ENCODE measurements at regions not wholly inside any gene's neighbourhood (a gene's known extent, or its start where the extent isn't known, plus 50 kb on each side); places are given as distances from the start of the nearest gene placed in this dataset.

DNA sequence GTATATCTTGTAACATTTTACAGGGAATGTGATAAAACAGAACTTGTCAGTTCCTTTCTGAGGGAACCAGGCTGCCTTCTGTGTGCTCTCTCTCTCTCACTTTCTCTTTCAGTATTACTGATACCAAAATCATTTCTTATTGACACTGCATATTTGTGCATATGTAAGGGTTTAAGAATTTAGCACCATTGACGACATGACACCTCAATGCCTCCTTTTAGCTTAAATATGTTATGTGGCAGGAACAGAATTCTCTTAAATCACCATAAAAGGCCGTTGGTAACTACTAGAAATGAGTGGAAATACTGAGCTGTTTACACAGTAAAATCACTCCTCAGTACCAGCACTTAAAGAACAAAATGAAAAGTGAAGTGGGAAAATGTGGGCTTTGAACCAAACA, 457.7 kb upstream of the SYT1 start:
- peak; percentile 39 for DNase-seq

GRCh38 chr12:78407722-78408121, 456.9 kb upstream of the SYT1 start:
- no peak for DNase-seq

DNA sequence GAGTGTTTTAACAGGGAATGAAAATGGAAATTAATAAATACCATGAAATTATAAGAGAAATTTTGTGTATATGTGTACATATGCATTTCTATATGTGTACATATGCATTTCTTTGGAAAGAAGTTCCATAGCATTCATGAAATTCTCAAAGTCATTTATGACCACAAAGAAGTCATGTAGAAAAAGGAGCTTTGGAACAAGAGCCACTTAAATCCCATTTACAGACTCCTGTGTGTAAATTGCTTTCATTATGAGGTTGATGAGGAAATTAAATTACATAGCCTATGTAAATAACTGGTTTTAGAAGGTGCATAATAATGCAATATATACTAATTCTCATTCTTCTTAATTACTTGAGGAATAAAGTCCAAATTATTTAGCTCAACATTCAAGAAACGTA, 450.5 kb upstream of the SYT1 start:
- DNase-seq: no peak

DNA sequence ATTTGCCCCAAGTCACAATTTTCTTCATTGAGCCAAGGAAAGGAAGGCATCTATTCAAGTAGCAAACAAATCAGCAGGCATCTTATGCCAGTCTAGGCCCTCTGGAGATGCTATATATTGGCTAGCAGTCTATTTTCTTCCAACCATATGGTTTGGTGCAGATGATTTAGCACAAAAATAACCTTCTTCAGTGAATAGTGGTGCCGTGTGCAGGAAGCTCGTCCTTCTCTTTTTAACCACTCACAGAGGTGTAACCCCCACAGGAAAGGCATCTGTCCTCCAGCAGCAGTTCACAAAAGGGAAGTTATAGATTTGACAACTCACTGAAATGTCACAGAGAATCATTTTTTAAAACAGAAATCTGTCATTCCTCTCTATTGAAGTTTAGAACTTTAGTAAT, 445.7 kb upstream of the SYT1 start:
- DNase-seq: no peak

DNA sequence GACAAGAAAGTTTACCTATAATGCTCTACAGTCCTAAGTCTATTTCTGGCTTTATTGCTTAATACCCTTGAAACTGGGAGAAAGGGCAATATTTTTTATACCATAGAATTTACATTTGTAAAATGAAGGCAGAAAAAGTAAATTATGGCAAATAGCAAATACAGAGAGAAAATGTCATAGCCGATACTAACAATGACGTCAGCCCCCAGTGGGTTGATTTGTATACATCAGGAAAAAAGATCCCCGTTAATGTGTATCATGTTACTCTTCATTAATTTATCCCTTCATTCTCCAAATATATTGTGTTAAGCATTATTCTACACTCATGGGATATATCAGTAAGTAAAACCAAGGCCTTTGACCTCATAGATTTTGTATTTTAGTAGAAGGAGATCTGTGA, 445.1 kb upstream of the SYT1 start:
- DNase-seq: no peak

DNA sequence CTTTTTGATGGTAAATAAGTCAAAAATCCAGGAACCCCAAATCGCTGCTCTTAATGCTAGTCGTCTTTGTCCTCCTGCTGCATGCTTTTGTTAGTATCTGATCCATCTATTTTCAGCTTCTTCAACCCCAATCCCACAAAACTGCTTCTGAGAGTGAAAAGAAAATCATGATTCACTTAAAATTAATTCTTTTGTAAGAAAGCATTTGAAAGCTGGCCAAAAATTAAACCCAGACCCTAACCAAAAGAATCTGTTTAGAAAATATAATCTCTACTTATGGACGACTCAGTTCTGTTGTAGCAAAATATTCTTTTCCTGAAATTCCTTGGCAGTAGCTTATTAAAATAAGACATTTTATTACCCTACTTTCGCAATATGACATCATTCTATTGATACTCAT, 443.6 kb upstream of the SYT1 start:
- peak; percentile 83 for DNase-seq

- no peak for DNase-seq
These were observed 434.0 kb upstream of the SYT1 start for GRCh38 chr12:78430551-78430950.

- DNase-seq: peak; percentile 12
These were observed 432.6 kb upstream of the SYT1 start for GRCh38 chr12:78431931-78432330.

GRCh38 chr12:78439666-78440065, 424.9 kb upstream of the SYT1 start:
- DNase-seq: no peak

DNA sequence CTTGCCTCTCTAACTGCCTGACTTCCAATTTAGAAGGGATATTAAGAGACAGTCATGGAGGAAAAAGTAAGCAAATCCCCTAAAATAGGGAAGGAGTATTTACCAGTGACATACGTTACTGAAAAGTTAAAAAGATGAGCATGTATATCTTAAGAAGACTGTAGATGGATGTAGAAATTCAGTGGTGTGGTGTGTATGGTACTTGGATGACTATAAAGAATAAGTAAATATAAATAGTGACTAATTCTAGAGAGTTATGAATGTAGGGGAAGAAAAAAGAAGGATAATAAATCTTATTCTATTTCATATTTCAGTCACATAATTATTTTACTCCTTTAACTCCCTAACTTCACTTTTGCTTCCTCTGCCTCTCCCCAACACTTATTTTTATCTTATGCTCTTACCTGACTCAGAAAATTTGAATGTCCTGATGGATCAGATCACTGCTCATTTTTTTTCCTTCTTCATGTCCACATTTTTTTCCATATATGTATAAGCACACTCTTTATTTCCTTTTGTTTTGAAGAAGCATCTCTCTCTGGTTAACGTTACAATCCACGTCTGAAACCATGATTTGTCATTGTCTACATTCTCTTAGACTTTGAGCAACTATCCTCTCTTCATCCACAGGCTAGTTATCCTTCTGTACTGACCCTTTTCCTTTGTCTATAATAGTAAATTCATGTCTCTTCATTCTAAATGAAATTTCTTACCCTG, 422.7 kb upstream of the SYT1 start:
- DNase-seq: peak; percentile 62

DNA sequence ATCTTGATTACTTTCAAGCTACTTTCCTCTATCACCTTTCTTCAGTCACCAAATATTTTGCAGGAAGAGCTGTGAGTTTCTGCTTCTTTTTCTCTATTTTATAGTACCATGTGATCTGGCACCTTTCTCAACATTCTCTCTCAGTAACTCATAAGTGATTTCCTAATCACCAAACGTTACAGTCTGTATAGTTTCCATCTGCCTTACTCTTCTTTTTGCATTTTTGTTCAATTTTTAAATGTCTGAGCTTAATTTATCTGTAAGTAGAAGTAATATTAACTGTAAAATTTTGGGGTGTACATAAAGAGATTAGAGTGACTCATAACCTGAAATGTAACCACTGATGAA, 422.1 kb upstream of the SYT1 start:
- peak; percentile 65 for DNase-seq

DNA sequence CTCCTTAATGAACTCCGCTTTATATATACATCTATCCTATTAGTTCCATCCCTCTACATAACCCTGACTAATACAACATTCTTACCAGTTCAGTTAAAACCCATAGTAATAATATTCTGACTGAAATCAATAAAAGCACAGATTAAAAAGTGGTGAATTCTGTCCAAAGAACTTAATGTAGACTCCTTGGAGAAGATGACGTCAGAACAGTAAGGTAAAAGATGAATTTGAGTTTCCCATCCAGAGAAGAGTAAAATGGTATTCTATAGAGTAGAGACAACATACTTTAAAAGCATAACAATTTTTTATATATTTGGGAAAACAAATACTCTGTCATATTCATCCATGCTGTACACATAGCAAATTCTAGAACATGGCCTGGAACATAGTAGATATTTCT, 418.0 kb upstream of the SYT1 start:
- DNase-seq: no peak

DNA sequence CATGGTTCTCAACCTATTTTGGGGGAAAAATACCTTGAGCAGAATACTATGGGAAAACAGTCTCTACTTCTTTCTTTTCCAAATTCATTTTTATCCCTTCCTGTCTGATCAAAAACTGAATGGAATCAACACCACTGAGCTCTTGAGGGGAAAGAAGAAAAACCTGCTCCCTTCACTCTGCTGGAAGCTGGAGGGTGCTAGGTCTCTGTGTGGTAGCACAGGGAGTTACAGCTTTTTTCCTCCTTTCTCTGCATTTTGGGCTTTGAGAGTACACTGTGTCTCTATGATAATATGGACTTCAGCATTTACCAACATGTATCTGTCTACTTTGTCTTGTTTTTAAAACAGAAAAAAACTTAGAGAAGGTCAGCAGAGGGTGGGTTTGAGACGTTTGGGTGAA, 417.2 kb upstream of the SYT1 start:
- DNase-seq: no peak

GRCh38 chr12:78448692-78449091, 415.9 kb upstream of the SYT1 start:
- no peak for DNase-seq

DNA sequence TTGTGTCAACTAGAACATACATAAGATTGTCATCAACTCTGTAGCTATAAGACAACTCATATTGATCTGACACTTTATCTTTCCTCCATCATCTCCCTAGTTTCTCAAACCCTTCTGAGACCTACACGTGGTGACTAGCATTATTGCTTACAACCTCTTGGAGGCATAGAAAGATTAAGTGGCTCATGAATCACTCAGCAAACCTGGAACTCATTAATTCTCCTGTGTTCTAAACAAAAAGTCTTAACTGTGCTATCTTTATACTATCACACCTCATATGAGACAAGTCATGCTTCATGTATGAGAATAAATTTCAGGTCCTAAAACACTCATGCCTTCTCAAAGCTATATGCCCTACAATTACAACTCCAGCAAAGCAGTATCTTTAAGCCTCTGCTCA, 408.6 kb upstream of the SYT1 start:
- DNase-seq: peak; percentile 38

GRCh38 chr12:78457938-78458337, 406.6 kb upstream of the SYT1 start:
- DNase-seq: no peak

DNA sequence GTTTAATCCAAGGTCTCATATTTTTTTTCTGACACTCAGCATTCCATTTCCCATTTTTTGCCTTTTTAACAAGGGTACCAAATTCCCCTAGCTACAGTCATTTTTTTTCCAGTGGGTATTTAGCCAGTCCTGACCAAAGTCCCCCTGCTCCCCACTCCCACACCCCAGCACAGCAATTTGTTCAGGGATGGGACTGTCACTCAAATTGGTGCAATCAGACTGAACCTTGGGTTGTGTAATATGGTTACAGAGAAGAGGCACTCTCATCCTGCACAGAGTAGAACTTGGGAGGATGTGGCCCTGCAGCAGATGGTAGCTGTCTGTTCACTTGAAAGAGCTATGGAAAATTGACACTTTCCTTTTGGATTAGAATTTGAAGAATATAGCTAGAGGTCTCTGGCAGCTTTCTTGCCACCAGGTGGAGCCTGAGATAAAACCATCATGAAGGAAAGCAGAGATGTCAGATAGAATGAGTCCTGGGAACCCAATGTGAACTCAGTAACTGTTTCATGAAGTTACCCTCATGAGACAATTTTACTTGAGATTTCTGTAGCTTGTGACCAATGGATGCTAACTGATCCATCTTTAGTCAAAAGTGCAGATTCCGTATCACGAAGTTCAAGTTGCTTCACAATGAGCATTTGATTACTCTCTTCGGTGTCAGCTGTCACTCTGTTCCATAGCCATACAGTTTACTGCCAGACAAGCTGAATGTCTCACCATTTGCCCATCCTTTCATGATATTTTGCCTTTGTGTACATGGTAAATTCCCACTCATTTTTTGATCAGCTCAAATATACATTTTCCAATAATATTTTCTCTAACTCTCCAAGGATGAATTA, 394.0 kb upstream of the SYT1 start:
- peak; percentile 55 for DNase-seq

DNA sequence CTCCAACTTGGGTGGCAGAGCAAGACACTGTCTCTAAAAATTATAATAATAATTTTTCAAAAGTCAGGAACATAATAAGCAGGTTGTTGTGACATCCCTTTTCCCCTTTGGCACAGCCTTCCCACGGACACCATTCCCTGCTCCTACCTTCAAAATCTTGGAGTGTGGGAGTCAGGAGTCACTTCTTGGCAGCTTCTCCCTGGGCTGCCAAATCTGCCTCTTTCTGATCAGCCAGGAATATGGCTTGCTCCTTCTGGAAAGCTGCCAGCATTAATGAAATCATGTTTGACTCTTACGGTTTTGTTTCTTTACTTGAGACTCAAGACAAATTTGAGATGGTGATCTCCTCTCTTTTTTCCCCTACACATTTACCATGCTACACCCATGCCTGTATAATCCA, 391.4 kb upstream of the SYT1 start:
- peak; percentile 33 for DNase-seq

- no peak for DNase-seq
These were observed 391.0 kb upstream of the SYT1 start for GRCh38 chr12:78473561-78473960.

- no peak for DNase-seq
These were observed 380.7 kb upstream of the SYT1 start for GRCh38 chr12:78483767-78484315.

DNA sequence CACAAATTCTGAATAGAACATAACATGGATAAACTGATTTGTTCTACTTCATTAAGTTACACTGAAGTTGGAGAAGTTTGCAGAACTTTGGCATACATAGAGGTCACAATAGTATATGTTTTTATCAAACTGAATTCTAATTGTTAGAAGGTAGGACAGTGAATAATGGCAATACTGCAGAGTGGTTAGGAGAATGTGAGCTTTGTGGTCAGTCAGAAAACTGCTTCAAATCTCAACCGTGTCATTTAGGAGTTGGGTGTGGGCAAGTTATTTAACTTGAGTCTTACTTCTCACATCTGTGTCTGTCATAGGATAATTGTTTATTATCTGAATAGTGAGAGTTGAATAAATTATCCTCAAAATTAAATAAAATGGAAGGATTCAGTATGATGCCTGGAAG, 374.6 kb upstream of the SYT1 start:
- DNase-seq: no peak

- peak; percentile 72 for DNase-seq
These were observed 373.7 kb upstream of the SYT1 start for GRCh38 chr12:78490861-78491260.

- DNase-seq: no peak
These were observed 369.7 kb upstream of the SYT1 start for GRCh38 chr12:78494911-78495310.

- DNase-seq: no peak
These were observed 362.7 kb upstream of the SYT1 start for GRCh38 chr12:78501825-78502224.

Data from fibroblast of skin of abdomen (primary cell).